ENCODE measurements at regions not wholly inside any gene's neighbourhood (a gene's known extent, or its start where the extent isn't known, plus 50 kb on each side); places are given as distances from the start of the nearest gene placed in this dataset.

GRCh38 chr13:57935965-57936364, 304.4 kb downstream of the PCDH17 start:
- no peak overlapping the region for H3K27ac ChIP-seq (ENCODE audit: low read length)
- no peaks in the 10 kb centered on the region for H3F3A ChIP-seq (ENCODE audit: insufficient read depth, low read length, poor library complexity, severe bottlenecking)
- H3K27me3 ChIP-seq (ENCODE audit: insufficient read depth, low read depth, low read length), result no peaks in the 10 kb centered on the region
- no peaks in the 10 kb centered on the region for H3K36me3 ChIP-seq (ENCODE audit: insufficient read depth, low read length)
- H3K9me3 ChIP-seq (ENCODE audit: low read length), result no peaks in the 10 kb centered on the region
- no peak for TF ChIP-seq REST (IDR thresholded peaks at IDR 0.05; ENCODE audit: borderline replicate concordance)
- no peak for TF ChIP-seq POLR2AphosphoS5 (IDR thresholded peaks at IDR 0.05)
- no peak for TF ChIP-seq TAF1 (IDR thresholded peaks at IDR 0.05; ENCODE audit: low read depth)
- no peak for TF ChIP-seq SMC3 (conservative IDR thresholded peaks at IDR 0.05; ENCODE audit: poor library complexity)
- no peak for TF ChIP-seq EZH2 (IDR thresholded peaks at IDR 0.05; ENCODE audit: borderline replicate concordance, insufficient read depth, low read length, poor library complexity, severe bottlenecking)
- TF ChIP-seq CTCF (IDR thresholded peaks at IDR 0.05; ENCODE audit: poor library complexity, severe bottlenecking), result no peak
- no peak for TF ChIP-seq EP300 (conservative IDR thresholded peaks at IDR 0.05; ENCODE audit: poor library complexity, severe bottlenecking)
- no peak for TF ChIP-seq MXI1 (conservative IDR thresholded peaks at IDR 0.05; ENCODE audit: poor library complexity, severe bottlenecking)
- no peak overlapping the region for H2AFZ ChIP-seq (ENCODE audit: low read depth, low read length)
- no peaks in the 10 kb centered on the region for H4K20me1 ChIP-seq (ENCODE audit: insufficient read depth)
- H3K4me3 ChIP-seq (ENCODE audit: low read length), result no peak overlapping the region
- no peaks in the 10 kb centered on the region for H3K79me2 ChIP-seq (replicated peaks; ENCODE audit: insufficient read depth, low read length)
- H3K4me2 ChIP-seq (ENCODE audit: low read length), result no peak overlapping the region
- H3K9me2 ChIP-seq (ENCODE audit: insufficient read depth, low read length), result no peaks in the 10 kb centered on the region
- H3K9ac ChIP-seq (ENCODE audit: low read length), result no peak overlapping the region

- no peaks in the 10 kb centered on the region for H4K20me1 ChIP-seq (ENCODE audit: insufficient read depth)
- H3K36me3 ChIP-seq (ENCODE audit: insufficient read depth, low read length), result no peaks in the 10 kb centered on the region
- H3F3A ChIP-seq (ENCODE audit: insufficient read depth, low read length, poor library complexity, severe bottlenecking), result no peaks in the 10 kb centered on the region
- no peak overlapping the region for H3K4me3 ChIP-seq (ENCODE audit: low read length)
- H3K9me3 ChIP-seq (ENCODE audit: low read length), result no peaks in the 10 kb centered on the region
- no peak overlapping the region for H3K27ac ChIP-seq (ENCODE audit: low read length)
- no peak overlapping the region for H2AFZ ChIP-seq (ENCODE audit: low read depth, low read length)
- no peaks in the 10 kb centered on the region for H3K9me2 ChIP-seq (ENCODE audit: insufficient read depth, low read length)
- no peak overlapping the region for H3K4me2 ChIP-seq (ENCODE audit: low read length)
- TF ChIP-seq CTCF (IDR thresholded peaks at IDR 0.05; ENCODE audit: poor library complexity, severe bottlenecking), result no peak
- H3K79me2 ChIP-seq (replicated peaks; ENCODE audit: insufficient read depth, low read length), result no peaks in the 10 kb centered on the region
- no peak overlapping the region for H3K9ac ChIP-seq (ENCODE audit: low read length)
- no peaks in the 10 kb centered on the region for H3K27me3 ChIP-seq (ENCODE audit: insufficient read depth, low read depth, low read length)
Measured at GRCh38 chr13:57946361-57946760, 314.8 kb downstream of the PCDH17 start.
